GM21619 (cell line): ENCODE measurements at regions not wholly inside any gene's neighbourhood (a gene's known extent, or its start where the extent isn't known, plus 50 kb on each side); places are given as distances from the start of the nearest gene placed in this dataset.

Source experiments
- ATAC-seq: cut with Tn5 transposase; IDR thresholded peaks from one replicate; pipeline ENCODE4 v1.9.1; 2021; ENCODE audit not compliant: unreplicated experiment

DNA sequence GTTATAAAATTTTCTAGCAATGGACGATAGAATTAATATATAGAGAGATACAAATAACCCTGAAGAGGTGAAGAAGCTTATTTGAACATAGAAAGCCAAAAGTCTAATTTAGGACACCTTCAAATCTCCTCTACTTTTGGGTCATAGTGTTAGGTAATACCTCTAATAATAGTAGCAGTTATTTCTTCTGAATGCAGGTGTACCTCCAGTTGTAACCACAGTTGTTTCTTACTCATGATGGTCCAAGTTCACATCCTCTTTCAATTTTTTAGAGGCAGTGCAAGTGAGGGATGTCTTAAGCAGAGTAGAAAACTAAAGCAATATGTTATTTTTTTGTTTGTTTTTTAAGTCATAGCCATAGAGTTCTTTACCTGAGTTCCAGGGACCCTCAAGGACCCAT lies 429.5 kb downstream of the CCDC85A start:
- no peak for ATAC-seq

DNA sequence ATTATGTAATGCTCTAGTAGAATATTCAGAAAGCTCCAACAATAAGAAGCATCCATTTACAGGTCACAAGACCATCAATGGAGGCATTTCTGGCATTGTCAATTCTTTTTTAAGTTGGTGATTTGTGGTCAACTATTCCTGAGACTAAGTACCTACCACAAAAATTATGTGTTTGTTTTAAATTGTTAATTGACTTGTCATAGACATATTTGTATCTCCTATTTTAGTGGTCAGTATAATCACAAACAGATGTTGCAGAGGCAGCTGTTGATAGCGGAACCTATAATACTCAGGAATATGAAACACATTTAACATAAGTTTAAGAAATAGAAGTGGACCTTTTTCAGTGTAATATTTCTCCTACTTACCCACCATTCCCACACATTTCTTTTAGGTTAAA lies 430.1 kb downstream of the CCDC85A start:
- no peak for ATAC-seq

DNA sequence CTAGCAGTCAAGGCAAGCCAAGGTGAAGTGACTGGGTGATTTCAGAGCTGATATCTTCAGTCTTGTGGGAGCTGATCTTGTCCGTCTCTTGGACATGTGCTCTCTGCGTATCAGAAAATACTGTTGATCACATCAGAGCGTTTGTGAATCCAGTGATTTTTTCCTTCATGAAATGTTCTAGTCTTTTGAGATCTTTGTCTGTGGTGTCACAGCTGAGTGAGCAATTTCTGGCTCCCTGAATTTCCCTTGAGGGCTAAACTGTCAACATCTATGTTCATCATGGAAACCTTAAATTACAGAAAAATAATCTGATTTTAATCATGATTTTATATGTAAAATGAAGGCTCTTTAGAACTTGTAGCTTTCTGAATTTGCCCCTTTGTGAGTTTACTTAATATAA lies 432.0 kb downstream of the CCDC85A start:
- no peak for ATAC-seq

DNA sequence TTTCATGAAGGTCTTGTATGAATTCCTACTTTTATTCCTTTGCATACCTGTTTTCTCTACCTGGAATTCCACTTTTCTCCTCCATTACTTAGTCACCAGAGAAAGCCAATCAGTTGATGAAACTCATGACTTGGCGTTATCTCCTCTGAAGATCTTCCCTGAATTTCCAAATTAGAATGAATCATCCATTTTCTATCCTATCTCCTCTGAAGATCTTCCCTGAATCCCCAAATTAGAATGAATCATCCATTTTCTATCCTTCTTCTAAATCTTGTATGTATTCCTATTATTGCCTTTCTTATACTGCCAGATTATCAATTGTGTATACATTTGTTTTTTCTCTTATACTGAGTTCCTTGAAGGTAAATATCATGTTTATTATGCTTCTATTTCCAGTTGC lies 440.4 kb downstream of the CCDC85A start:
- ATAC-seq: no peak

DNA sequence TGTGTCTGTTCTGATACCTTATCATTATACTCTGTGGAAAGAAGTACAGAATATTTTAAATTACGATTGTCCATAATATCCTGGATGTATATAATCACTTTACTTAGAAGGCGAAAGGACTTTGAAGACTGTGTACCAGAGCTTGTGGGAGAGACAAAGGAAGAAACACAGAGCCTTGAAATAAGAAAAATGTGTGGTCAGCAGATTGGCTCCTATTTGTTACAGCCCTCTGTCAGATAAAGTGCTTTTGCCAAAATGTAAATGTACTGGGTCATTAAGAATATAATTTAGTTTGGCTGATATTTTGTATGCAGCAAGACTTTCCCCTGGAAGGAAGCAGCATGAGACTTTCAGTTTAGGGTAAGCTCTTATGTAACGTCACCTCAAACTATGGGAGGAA lies 443.1 kb downstream of the CCDC85A start:
- ATAC-seq: no peak

DNA sequence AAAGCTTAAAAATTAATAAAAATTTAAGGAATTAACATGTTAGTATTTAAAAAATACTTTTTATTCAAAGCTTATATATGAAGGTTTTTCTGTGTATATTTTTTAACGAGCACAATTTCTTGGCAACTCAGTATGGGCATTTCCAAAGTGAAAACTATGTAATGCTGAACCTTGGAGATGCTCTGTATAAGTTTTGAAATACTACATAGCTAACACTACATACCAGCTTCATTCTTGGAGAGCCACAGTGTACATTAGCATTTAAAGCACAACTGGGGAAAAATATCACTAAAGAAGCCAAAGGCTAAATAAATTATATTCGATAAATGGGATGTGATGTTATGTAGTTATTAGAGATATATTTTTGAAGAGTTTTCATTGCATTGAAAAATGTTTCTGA lies 446.5 kb downstream of the CCDC85A start:
- no peak for ATAC-seq

DNA sequence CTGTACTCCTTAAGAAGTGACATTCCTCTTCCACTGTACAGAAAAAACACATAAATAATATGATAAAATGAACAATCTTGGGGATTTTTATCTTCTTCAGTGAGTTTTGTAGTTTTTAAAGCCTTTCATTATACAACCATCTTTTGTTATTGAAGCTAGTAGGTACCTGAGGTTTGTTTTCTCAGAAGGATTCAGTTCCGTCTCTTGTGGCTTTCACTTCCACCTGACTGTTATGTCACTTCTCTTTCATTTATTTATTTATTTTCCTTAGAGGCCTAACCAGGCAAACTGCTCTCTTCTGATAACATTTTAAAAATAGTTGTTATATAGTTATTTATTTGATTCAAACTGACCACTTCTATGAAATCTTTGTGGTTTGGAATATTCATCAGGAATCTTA lies 464.2 kb downstream of the CCDC85A start:
- no peak for ATAC-seq

DNA sequence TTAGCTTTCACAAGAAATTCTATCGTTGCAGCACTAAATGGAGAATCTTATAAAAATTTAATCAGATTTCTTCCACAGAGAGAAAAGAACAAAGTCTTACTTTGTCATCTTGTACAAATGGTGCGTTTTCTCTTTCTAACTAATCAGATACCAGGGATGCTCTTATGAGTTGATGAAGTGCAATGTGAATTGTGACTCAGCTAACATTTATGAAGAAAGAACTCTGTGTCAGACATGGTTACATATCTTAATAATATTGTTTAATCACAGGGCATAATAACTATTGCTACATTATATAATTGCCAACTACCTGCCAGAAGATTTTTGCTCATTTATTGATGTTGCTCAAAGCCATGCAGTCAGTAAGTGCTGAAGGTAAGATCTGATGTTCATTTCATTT lies 465.0 kb downstream of the CCDC85A start:
- no peak for ATAC-seq

DNA sequence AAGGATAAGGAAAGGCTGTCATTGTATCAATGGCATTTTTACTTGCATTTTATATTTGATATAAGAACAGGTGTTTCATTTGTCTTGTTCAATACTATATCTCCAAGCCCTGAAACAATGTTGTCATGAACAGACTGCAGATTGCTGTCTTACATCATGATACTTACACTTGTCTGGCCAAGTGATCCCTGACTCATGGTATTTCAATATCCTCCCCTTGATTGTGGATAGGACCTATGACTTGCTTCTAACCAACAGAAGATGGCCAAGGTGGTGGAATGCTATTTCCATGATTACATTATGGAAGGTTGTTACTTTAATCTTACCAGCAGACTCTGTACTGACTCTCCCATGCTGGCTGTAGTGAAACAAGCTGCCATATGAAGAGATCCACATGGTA lies 471.1 kb downstream of the CCDC85A start:
- no peak for ATAC-seq

DNA sequence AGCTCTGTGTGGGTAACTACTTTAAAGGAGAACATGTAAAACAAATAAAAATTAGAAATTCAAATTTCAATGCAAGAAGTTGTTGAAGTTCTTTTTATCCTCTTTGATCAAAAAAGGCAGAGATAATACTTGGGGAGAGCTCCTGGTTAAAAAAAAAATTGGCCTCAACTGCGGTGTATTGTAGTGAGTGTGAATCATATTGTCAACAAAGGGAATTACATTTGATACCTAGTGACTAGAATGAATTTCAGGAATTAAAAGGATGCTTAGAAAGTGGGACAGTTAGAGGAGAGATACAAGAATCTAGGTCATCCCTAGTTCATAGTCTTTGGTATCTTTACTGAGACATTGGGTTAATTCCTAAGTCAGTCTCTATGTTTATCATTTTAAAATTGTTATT lies 473.0 kb downstream of the CCDC85A start:
- ATAC-seq: no peak

DNA sequence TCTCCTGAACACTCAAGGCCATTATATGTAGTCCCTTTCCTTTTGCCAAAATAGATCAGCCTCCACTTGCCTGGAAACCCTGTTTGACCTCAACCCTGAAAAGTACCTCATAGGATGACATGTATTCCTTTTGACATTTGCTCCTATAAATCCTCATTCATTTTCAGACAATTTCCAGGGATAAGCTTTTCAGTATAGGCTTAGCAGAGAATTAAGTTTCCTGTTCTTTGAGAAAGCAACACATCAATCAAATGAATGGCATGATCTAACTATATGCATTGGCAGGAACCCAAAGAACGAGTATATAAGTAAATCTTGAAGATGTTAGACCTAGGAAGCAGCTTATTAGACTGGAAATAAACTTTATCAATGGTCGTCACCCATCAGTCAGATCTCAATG lies 483.0 kb downstream of the CCDC85A start:
- ATAC-seq: no peak

DNA sequence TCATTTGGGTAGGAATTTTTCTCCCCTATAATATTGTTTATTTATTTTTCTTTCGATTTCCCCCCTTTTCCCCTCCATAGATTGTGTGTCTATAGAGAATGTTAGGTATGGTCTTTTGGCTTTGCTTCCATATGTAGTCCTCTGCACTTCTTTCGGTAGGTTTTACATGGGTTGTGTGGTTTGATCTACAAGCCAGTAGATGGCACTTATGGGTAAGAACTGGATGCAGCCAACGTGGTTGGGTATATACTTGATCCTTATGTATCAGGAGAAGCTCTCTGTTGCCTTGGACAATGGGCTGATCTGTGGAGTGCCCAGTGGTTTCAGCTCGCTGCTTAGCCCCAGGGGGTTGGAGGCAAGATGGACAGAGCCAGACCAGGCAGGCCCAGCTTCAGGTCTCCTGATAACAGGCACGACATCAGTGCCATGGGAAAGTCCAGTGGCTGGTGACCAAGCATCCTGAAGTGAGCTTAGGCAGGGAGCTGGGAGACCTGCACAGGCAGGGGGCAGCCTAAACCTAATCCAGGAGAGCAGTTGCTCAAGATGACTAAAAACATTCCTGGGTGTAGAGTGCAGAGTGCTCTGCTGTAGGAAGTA lies 488.3 kb downstream of the CCDC85A start:
- no peak for ATAC-seq

DNA sequence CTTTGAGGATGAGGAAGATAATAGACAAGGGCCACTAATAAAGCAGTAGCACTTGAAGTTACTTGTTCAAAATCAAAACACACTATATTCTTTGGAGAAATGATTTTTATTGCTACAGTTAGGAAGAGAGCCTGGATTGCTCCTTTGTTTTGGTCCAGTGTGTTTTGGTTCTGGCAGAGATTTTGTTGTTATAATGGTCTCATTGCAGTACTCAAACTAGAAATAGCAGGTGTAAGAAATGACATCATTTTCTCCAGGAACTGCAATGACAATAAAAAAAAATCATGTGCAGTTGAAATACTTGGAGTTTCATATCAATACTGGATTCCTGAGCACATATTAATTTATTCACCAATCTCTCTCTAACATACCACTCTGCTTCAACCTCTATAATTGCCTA lies 490.3 kb downstream of the CCDC85A start:
- ATAC-seq: no peak

DNA sequence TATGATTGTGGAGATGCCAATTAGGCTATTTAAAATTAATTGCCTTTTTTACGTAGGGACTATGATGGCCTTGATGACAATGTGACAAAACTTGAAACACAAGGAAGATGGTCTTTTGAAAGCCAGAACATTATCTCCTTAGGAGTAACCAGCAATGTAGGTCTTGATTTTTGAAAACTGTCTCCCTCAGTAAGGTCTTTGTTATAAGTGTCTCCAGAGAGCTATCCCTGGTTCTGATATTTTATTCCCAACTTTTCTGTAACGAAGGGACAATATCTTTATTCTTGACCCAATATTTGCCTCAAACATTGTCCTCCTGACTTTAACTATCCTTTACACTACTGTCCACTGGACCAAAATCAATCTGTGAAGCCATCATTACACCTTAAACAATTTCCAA lies 493.2 kb downstream of the CCDC85A start:
- ATAC-seq: no peak

DNA sequence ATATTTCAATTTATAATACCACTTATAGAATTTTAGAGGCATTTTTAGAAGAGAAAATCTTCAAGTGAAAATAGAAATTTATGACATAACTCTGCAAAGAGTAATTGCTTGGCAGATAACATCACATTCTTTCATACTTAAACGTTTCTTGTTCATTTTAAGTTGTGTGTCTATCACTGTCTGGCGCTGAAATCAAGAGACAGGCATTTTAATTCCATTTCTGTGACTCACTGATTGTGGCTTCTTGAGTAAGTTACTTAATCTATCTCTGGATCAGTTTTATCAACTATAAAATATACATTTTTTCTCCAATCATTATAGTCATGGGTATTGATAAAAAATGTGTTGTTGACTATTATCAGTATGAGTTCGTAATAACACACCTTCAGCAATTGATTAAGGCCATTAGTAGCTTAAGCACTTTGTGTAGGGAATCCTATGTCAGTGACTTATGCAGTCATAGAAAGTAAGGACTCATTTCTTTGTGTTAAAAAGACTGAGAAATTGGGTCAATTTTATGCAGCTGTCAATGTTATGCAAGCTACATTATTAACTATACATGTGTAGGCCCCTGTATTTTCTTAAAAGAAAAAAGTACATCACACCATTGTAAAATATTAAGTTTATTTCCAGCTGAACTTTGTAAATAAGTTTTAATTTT lies 497.3 kb downstream of the CCDC85A start:
- no peak for ATAC-seq

DNA sequence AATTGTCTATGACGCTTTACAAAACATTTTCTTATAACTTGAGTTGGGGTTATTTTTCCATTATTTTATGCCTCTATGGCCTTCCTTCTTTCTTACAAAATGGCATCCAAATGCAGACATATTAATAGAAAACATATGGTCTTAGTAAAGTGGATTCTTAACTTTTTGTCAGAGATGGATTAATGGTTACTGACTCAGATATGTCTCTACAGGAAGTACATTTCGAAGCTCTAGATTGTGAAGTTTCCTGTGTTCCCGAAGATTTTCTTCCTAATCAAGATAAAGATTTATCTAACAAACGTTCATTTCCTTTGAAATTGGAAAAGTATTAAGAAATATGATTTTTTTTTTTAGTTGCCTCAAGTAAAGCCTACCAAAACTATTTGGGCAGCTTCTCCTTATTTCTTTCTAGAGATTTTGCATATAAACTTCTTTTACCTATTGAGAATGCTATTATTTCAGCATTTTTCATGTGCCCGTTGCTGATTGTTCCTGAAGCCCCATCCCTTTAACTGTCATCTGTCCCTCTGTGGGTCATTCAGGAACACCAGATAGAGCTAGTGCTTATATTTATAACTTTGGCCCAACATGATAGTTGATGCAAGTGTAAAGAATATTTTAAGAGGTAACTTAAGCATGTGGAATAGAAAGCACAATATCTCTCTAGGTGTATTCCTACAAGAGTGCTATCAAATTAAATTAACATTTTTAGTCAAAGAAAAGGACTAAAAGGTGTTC lies 498.0 kb downstream of the CCDC85A start:
- ATAC-seq: no peak

DNA sequence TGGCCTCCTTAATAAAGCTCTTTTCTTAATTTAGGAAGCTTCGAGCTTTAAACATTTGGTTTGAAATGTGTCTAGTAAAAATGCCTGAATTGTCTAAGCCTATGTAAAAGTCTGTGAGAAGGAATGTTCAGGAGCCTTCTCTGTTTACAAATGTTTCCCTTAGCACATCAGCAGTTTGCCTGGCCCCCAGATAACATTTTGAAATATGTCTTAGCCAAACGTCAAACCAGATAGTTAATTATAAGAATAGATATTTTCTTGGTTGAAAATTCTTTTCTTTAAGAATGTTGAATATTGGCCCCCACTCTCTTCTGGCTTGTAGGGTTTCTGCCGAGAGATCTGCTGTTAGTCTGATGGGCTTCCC lies 498.6 kb downstream of the CCDC85A start:
- no peak for ATAC-seq

DNA sequence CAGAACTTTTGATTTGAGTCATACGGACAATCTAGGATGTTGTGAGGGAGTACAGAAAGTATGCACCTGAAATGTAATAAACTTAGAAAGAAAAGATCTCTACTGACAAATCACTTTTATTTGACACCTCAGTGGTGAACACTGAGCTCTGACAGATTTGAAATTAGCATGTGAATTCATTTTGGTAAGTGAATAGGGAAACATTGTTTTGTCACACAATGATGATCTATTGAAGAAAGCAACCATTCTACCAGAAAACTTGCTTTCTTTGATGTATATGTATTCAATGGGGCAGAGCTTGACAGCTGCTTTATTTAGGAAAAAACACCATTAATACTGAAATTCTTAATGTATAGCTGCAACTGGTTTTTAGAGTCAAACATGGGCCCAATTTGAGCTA lies 500.5 kb downstream of the CCDC85A start:
- no peak for ATAC-seq

DNA sequence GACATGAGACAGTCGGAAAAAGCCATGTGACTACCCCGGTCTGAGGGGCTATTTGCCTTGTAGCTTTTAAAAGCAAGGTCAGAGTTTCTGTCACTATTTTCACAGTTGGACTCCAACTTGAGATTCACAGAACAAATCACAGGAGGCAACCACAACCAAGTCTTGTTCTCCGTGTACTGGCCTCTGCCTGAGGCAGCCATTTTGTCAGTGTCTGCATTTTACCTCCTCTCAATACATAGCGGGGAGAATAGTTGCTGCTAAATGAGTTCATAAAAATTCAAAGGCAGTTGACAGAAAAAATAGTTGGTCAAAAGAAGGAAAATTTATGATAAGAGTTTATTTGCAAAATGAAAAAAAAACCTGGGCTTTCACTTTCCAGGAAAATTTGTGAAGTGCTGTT lies 501.4 kb downstream of the CCDC85A start:
- no peak for ATAC-seq

DNA sequence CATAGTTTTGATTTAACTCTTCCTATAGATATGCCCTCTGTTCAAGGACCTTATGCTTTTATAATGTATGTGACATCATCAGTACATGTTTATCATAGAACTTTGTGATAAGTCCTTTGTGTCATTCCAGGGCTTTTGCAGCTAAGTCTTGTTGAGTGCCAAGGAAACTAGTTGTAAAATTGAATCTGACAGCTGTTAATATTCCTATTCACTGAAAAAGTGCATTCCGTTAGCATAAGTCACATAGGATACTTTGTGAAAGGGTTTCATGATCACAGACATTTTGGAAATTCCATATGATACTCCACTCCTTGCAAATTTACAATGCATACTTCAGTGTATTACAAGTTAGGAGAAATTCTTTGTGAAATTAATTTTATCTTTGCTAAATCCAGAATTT lies 503.4 kb downstream of the CCDC85A start:
- no peak for ATAC-seq

DNA sequence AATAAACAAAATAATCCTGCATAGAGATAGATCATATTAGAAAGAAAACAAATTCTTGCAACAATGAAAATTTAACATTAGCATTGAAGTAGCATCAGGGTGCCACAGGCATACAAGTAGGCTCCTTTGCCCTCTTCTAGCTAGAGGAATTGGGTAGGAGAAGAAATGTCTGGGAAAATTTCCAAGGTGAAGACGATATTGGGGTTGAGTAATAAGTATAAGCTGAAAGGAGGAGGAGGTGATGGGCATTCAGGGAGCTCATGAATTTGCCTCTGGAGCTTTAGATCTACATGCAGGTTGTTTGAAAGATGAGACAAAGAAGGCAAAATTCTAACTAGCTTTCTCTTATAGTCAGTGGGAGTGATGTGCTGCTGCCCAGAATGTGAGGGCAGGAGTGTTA lies 504.9 kb downstream of the CCDC85A start:
- ATAC-seq: no peak

DNA sequence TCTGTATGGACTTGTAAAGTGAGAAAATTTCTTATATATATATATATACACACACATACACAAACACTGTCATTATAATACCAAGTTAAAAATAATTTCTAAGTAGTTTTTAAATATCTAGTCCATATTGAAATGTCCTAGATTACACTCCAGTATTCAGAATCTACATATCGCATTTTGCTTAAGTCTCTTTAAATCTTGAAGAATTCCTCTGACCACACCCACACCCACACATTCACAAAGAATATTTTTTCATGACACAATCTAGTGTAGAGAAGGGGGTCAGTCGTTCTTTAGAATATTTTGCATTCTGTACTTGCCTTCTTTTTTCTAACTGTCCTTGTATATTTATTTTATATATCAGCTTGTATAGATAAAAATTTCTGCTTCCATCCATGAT lies 509.7 kb downstream of the CCDC85A start:
- ATAC-seq: no peak

DNA sequence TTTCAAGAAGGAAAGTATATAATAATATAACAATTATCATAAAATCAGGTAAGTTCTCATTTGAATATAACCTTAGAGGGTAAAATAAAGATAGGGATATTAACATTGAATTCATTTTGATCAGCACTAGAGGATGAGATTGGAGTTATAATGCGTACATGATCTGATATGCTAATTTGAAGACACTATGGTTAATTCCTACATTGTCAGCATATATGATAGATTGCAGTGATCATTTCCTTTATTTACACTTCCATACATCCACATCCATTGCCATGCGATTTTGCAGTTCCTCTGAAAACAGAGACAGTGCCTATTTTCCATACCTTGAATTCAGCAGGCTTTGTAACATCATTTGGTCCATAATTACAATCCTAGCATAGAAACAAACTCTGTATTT lies 519.2 kb downstream of the CCDC85A start:
- ATAC-seq: no peak
